ENCODE measurements at regions not wholly inside any gene's neighbourhood (a gene's known extent, or its start where the extent isn't known, plus 50 kb on each side); places are given as distances from the start of the nearest gene placed in this dataset.

- TF ChIP-seq CTCF (IDR thresholded peaks at IDR 0.05; ENCODE audit: low read depth, low read length, poor library complexity, severe bottlenecking) = no peak
- no peak for TF ChIP-seq EZH2phosphoT487 (IDR thresholded peaks at IDR 0.05; ENCODE audit: borderline replicate concordance, low read length)
These were observed 97.1 kb upstream of the C1orf87 start for GRCh38 chr1:60170709-60171108.

All from DOHH2 (cell line).